ENCODE measurements at regions not wholly inside any gene's neighbourhood (a gene's known extent, or its start where the extent isn't known, plus 50 kb on each side); places are given as distances from the start of the nearest gene placed in this dataset.
A peak's percentile ranks its signal among the peaks of the same experiment; 100 is the strongest.
"Not testable (repeated sequence)": the region's sequence is repeated elsewhere in the genome, so short reads cannot be mapped to it uniquely, and the experiment has no call there.

DNA sequence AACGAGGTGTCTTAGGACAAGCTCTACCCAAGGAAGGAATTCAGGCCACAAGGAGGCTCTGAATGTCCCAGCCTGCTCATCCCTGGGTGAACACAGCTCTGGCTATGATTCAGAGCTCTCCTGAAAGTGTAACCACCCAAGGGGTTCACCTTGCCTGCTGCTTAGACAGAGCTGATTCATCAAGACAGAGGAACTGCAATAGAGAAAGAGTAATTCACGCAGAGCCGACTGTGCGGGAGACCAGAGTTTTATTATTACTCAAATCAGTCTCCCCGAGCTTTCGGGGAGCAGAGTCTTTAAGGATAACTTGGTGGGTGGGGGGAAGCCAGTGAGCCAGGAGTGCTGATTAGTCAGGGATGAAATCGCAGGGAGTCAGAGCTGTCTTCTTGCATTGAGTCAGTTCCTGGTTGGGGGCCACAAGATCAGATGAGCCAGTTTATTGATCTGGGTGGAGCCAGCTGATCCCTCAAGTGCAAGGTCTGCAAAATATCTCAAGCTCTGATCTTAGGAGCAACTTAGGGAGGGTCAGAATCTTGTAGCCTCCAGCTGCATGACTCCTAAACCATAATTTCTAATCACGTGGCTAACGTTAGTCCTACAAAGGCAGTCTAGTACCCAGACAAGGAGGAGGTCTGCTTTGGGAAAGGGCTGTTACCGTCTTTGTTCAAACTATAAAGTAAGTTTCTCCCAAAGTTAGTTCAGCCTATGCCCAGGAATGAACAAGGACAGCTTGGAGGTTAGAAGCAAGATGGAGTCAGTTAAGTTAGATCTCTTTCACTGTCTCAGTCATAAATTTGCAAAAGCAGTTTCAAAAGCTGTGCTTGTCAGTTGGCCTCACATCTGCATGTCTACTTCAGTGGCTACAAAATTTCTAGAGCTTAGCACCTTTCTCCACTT lies 123.4 kb upstream of the DAPK1 start:
- DNase-seq (ENCODE audit: low read depth), result not testable (repeated sequence)

DNA sequence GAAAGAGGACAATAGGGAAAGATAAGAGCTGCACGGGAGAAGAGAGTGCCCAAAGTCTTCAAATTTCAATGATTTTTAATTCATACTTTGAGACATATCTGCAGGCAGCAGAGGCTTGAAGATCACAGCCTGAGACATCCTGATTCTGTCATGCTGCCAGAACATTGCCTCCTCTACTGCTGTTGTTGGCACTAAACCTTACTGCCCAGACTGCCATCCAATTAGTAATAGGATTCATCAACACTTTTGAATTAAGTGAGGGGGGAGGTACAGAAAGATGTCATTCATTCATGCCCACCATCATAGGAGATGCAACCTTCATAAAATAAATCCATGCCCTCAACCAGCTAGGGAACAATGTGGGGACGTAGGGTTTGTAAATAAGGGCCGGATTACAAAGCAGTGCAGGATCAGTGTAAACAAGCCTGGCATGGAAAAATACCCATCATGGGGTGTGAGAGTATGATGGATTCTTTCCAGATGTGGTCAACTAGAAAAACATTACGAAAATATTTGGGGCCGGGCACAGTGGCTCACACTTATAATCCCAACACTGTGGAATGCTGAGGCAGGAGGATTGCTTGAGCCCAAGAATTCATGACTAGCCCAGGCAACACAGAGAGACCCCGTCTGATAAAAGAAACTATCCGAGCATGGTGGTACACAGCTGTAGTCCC lies 122.1 kb upstream of the DAPK1 start:
- DNase-seq (ENCODE audit: low read depth), result no peak

DNA sequence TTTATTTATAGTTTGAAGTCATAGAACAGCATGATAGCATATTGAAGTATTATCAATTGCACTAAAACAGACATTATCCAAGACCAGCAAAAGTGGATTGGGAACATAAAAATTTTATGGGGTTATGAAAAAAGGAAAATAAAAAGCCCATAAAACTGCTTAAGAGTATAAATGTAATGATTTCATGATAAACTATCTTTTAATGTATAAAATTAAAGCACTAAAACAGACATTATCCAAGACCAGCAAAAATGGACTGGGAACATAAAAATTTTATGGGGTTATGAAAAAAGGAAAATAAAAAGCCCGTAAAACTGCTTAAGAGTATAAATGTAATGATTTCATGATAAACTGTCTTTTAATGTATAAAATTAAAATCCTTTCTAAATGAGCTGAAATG lies 119.0 kb upstream of the DAPK1 start:
- DNase-seq (ENCODE audit: low read depth), result no peak

GRCh38 chr9:87379300-87379699 lies 118.4 kb upstream of the DAPK1 start:
- DNase-seq (ENCODE audit: low read depth), result no peak

GRCh38 chr9:87381050-87381711 lies 116.5 kb upstream of the DAPK1 start:
- DNase-seq (ENCODE audit: low read depth), result peak; percentile 17

GRCh38 chr9:87381746-87382145 lies 115.9 kb upstream of the DAPK1 start:
- no peak for DNase-seq (ENCODE audit: low read depth)

- no peak for DNase-seq (ENCODE audit: low read depth)
Measured at GRCh38 chr9:87382900-87383299, 114.8 kb upstream of the DAPK1 start.

DNA sequence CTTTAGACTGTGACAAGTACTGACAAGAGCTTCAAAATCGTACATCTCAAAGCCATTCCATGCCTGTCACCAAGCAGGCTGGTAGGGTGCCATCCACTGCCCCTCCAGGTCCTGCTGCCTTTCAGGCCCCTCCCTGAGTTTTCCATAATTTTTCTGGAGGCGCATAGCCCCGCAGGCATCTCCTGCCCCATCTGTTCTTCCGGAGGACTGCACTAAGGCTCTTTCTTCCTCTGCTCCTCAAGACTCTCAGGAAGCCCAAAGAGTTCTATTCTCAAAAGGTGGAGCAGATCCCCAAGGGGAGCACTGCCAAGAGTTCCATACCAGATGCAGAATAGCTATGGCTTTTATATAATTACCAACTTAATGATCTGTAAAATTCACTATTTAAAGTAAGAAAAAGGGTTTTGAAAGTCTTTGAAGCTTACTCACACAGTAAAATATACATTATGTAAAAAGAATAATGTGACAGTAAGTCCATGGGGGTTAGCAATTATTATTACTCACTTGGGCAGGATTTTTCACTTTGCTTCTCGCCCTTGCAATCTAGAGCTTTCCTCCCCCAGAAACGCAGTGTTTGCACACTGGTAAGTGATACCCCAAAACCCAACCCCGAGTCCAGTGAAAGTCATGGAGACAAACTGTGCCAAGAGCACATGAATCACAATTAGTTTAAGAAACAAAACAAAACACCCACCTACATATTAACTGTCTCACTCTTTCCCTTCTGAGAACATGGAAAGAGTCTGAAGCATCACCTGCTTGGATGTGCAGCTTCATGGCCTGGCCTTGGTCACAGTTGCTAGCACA lies 114.1 kb upstream of the DAPK1 start:
- no peak for DNase-seq (ENCODE audit: low read depth)

GRCh38 chr9:87386490-87387025 lies 111.1 kb upstream of the DAPK1 start:
- DNase-seq (ENCODE audit: low read depth), result no peak

- DNase-seq (ENCODE audit: low read depth), result no peak
Measured at GRCh38 chr9:87387351-87388011, 110.2 kb upstream of the DAPK1 start.

DNA sequence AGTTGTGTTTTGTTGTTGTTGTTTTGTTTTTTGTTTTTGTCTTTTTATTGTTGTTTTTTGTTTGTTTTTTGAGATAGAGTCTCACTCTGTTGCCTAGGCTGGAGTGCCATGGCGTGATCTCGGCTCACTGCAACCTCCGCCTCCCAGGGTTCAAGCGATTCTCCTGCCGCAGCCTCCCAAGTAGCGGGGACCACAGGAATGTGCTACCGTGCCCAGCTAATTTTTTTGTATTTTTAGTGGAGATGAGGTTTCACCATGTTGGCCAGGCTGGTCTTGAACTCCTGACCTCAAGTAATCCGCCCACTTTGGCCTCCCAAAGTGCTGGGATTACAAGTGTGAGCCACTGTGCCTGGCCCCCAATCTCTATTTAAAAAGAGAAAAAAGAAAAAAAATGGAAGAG lies 109.0 kb upstream of the DAPK1 start:
- DNase-seq (ENCODE audit: low read depth), result not testable (repeated sequence)

DNA sequence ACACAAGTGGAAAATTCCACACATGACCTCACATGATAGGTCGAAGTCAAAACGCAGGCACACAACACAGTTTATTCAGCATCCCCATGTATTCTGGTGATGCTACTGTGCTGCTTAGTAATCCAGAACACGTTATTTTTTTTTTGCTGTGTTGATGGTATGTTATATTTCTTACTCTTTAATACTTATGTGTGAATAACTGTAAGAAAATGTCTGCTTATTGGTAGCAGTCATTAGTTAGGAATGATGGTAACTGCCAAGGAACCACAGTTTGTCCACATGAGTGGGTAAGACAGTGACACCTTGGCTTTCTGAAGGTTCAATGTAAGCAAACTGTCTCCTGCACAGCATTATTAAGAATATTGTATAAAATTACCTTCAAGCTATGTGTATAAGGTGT lies 107.7 kb upstream of the DAPK1 start:
- DNase-seq (ENCODE audit: low read depth), result no peak

DNA sequence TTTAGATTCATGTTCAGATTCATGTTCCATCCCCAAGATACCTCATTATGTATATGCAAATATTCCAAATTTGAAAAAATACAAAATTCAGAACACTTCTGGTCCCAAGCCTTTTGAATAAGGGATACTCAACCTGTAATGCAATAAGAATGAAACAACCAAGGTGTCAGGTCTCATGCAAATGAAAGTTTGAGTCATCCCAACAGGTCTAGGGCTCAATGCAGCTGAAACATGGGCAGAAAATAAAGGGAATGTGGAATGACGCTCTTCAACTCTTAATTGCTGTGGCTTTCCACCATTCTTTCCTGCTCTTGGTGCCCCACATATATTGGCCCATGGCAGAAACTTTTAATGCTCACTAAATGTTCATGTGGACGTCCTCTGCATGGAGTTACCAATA lies 107.3 kb upstream of the DAPK1 start:
- no peak for DNase-seq (ENCODE audit: low read depth)

DNA sequence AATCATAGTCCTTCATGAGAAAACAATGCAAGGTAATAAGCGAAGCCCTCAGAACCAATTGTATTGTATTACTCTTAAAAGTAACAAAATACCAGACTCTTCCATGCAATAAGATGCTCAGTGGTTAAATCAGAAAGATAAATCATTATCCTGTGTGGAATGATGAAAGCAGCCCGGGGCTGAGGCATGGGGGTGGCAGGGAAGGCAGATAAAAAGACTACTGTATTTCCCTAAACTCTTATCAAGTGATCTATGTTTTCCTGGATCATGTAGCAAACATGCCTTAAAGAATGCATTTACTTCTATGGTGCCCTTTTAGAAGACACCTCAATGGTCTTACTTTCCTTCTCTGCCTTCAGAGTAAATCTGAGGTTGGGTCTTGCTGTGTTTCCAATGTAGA lies 105.6 kb upstream of the DAPK1 start:
- no peak for DNase-seq (ENCODE audit: low read depth)

- DNase-seq (ENCODE audit: low read depth), result no peak
Measured at GRCh38 chr9:87393706-87394230, 103.9 kb upstream of the DAPK1 start.

DNA sequence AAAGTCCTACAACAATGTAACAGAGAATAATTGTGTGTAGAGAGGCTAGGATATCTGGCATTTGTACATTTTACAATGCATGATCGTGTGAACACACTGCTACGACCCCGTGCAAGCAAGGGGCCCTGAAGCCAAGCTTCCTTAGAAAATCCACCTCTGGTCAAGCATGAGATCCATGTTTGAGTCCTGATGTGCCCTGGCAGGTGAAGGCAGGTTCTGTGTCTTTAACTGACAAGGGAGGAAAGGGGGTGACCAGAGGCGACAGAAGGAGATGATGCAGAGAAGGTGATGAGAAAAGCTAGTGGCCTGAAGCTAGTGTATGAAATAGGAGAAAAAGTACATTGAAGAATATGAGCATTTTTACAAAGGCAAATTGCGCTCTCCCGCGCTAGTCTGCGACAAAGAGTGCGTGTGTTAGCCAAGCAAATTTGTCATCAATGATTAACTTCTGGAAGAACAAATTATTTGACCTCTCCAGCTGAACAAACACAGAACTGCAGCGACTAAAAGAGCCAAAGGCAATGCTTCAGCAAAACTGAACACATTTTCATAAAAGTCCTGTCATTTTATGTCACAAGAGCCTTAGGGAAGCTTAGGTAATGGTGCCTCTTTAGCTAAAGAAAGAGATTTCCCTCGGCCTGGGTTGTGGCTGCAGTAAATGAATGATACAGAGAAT lies 101.7 kb upstream of the DAPK1 start:
- DNase-seq (ENCODE audit: low read depth), result no peak

DNA sequence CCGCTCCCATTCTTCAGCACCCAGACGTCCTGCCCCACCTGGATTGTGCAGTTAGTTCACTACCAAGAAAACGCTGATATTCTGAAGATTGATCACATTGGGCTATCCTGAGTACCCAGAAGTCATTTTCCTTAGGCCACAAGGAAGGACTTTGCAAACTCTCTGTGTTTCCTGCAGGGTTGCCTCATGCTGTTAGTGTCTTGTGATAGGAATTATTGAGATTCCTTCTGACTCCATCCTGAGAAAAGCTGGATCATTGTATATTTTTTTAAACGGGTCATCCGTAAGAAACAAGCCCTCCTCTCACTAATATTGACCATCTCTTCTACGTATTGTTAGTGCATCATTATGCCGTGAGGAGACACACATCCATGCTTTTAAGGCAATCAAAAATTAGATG lies 96.0 kb upstream of the DAPK1 start:
- DNase-seq (ENCODE audit: low read depth), result no peak

- DNase-seq (ENCODE audit: low read depth), result no peak
Measured at GRCh38 chr9:87402537-87402936, 95.1 kb upstream of the DAPK1 start.

DNA sequence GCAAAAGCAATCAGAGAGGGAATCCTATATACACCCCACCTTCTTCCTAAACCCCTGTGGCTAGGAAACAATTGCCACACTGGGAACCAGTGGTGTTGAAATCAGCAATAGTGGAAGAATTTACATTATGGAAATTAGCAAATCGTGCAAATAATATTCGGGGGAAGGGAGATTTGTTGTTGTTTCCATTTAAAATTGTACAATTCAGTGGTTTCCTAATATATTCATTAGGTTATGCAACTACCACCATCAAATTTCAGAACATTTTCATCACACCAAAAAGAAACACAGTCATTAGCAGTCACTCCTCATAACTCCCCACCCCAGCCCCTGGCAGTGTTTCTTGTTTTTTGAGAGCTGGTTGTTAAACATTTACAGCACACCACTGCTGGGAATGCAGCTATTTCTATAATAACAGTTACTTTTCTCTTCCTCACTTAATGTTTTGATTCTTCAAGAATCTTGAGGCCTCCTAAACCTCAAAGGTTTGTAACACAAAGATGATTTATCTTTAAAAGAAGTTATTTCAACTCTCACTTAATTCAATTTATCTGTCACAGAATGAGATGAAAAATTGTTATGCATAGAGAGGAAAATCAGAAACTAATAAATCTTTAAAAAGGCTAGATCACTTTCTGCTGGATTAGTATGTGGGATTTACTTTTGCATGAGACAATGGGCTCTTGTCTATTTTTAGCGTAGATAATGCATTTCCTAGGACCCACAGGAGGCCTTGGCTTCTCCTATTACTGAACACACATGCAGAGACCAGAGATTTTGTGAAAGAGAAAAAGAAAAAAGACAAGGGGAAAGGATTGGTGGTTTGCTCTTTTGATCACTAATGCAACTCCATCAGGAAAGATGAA lies 91.8 kb upstream of the DAPK1 start:
- no peak for DNase-seq (ENCODE audit: low read depth)
